ENCODE measurements at regions not wholly inside any gene's neighbourhood (a gene's known extent, or its start where the extent isn't known, plus 50 kb on each side); places are given as distances from the start of the nearest gene placed in this dataset.

DNA sequence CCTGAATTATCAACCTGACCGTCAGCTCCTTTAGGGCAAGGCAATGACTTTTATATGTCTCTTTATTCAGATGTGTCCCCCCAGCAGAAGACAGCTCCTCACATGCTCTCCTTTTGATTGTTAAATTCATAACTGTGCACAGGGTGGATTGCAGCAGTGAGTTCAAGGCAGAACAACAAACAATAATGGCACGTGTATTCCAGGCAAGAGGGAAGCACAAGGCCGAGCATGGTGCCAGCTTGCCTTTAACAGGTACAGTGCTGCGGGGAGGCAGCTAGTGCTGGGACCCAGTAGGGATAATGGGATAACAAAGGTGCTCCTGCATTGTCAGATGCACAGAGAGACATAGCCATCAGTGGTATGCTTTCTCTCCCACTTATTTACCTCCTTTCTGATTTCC is 248.4 kb downstream of the RHOU start:
- Histone ChIP-seq H3K27me3 (ENCODE audit: insufficient read depth, low read depth) (no peaks in the 10 kb centered on the region), H3K4me1 (ENCODE audit: low read depth, poor library complexity, severe bottlenecking) (no peaks in the 10 kb centered on the region), H2AFZ (ENCODE audit: low read depth) (no peak overlapping the region), H3K27ac (no peak overlapping the region), H3K9ac (no peak overlapping the region), H3K4me3 (IDR thresholded peaks at IDR 0.05; ENCODE audit: insufficient read depth, low read depth, low read length) (no peak overlapping the region), H3K36me3 (ENCODE audit: insufficient read depth) (no peaks in the 10 kb centered on the region), H3K79me2 (ENCODE audit: insufficient read depth, low read depth) (no peaks in the 10 kb centered on the region), H4K20me1 (ENCODE audit: insufficient read depth) (no peaks in the 10 kb centered on the region), H3K4me2 (no peak overlapping the region)
- no peak for TF ChIP-seq CTCF (conservative IDR thresholded peaks at IDR 0.05; ENCODE audit: low read depth, low read length)

DNA sequence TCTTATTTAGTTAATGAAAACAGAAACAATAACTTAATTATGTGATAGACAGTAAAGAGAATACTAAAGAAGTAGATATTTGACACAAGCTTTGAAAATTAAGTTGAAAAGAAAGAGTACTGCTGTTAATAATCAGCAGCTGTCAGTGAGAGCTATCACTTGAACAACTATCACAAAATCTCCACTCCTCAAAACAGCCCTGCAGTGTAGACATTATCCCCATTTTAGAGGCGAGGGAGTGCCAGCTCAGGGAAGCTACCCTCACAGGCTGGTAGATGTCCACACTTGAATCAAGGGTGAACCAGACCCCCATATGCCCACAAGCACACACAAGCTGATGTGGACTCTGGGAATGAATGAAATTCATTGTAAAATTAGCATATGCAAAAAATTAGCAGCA is 248.8 kb downstream of the RHOU start:
- Histone ChIP-seq H4K20me1 (ENCODE audit: insufficient read depth) (no peaks in the 10 kb centered on the region), H3K27me3 (ENCODE audit: insufficient read depth, low read depth) (no peaks in the 10 kb centered on the region), H3K4me3 (IDR thresholded peaks at IDR 0.05; ENCODE audit: insufficient read depth, low read depth, low read length) (no peak overlapping the region), H3K36me3 (ENCODE audit: insufficient read depth) (no peaks in the 10 kb centered on the region), H3K4me1 (ENCODE audit: low read depth, poor library complexity, severe bottlenecking) (no peaks in the 10 kb centered on the region), H3K9ac (no peak overlapping the region), H2AFZ (ENCODE audit: low read depth) (no peak overlapping the region), H3K4me2 (no peak overlapping the region), H3K27ac (no peak overlapping the region), H3K79me2 (ENCODE audit: insufficient read depth, low read depth) (no peaks in the 10 kb centered on the region)
- no peak for TF ChIP-seq CTCF (conservative IDR thresholded peaks at IDR 0.05; ENCODE audit: low read depth, low read length)

DNA sequence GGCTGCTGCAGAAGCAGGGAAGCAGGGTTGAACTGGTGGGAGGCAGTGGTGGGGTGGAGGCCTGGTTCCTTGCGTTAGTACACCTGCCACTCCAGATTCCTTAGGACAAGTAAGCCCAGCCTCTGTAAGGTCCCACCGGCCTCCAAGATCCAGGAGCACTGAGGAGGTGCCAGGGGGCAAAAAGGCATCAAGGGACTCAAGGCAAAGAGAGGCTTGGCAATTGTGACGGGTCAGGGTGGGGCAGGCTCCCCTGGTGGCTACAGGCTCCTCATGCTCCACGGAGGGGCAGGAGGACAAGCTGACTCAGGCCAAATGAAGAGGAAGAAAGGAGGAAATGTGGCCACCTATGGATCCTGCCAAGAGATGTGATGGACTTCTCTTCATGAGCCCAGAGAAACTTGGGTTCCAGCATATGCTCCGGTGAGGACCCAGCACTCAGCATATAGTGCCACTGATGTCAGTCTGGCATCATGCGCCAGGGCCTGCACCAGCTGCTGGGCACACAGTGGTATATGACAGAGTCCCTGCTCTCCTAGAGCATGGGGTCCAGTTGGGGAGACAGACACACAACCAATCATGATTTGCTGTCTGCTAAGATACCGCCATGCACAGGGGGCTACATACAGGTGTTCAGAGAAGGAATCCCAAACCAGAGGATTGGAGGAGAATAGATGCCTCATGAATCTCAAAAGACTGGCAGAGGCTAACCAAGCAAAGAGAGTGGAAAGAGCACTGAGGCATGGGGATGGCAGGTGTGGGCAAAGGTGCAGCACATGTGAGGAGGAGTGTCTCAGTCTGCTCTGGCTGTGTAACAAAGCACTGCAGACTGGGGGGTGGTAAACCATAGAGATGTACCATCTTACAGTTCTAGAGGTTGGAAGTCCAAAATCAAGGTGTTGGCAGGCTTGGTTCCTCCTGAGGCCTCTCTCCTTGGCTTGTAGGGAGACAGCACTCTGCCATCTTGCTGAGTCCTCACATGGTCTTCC is 249.7 kb downstream of the RHOU start:
- H4K20me1 ChIP-seq (ENCODE audit: insufficient read depth), result no peaks in the 10 kb centered on the region
- H3K4me3 ChIP-seq (IDR thresholded peaks at IDR 0.05; ENCODE audit: insufficient read depth, low read depth, low read length), result no peak overlapping the region
- no peaks in the 10 kb centered on the region for H3K4me1 ChIP-seq (ENCODE audit: low read depth, poor library complexity, severe bottlenecking)
- no peak for TF ChIP-seq CTCF (conservative IDR thresholded peaks at IDR 0.05; ENCODE audit: low read depth, low read length)
- no peak overlapping the region for H3K9ac ChIP-seq
- no peak overlapping the region for H3K27ac ChIP-seq
- no peak overlapping the region for H2AFZ ChIP-seq (ENCODE audit: low read depth)
- H3K27me3 ChIP-seq (ENCODE audit: insufficient read depth, low read depth), result no peaks in the 10 kb centered on the region
- no peaks in the 10 kb centered on the region for H3K36me3 ChIP-seq (ENCODE audit: insufficient read depth)
- no peak overlapping the region for H3K4me2 ChIP-seq
- no peaks in the 10 kb centered on the region for H3K79me2 ChIP-seq (ENCODE audit: insufficient read depth, low read depth)

- Histone ChIP-seq H3K27me3 (ENCODE audit: insufficient read depth, low read depth) (no peaks in the 10 kb centered on the region), H3K27ac (no peak overlapping the region), H3K4me1 (ENCODE audit: low read depth, poor library complexity, severe bottlenecking) (no peaks in the 10 kb centered on the region)
Measured at GRCh38 chr1:228985661-228986060, 250.4 kb downstream of the RHOU start.

More at GRCh38 chr1:228985661-228986060, 250.4 kb downstream of the RHOU start:
- Histone ChIP-seq H2AFZ (ENCODE audit: low read depth) (no peak overlapping the region), H3K9ac (no peak overlapping the region), H3K4me3 (IDR thresholded peaks at IDR 0.05; ENCODE audit: insufficient read depth, low read depth, low read length) (no peak overlapping the region), H3K4me2 (no peak overlapping the region), H4K20me1 (ENCODE audit: insufficient read depth) (no peaks in the 10 kb centered on the region), H3K79me2 (ENCODE audit: insufficient read depth, low read depth) (no peaks in the 10 kb centered on the region), H3K36me3 (ENCODE audit: insufficient read depth) (no peaks in the 10 kb centered on the region)
- no peak for TF ChIP-seq CTCF (conservative IDR thresholded peaks at IDR 0.05; ENCODE audit: low read depth, low read length)
